CD4-positive, alpha-beta T cell treated with Interleukin-10 for 1 hour (primary cell): ENCODE measurements at regions not wholly inside any gene's neighbourhood (a gene's known extent, or its start where the extent isn't known, plus 50 kb on each side); places are given as distances from the start of the nearest gene placed in this dataset.

ENCODE experiments used
- DNase-seq: peaks from one replicate; pipeline ENCODE4 v3.0.0-alpha.2; 2020

DNA sequence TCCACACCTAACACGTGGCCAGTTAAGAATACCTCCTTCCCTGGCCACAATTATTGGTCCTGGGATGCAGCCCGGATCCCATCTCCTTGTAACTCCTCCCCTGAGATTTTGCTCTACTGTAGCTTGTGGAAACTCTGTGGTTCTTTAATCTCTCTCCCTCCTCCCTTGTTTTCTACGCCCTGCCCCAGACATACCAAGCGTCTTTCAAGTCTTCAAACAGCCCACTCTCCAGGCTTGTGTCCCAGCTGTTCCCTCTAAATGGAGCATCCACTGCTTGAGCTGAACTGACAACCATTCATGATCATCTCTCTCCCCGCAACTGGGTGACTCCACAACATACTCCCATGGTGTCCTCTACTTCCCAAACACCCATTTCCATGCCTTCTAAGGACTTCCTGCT is 111.6 kb downstream of the SIPA1L2 start:
- DNase-seq, result no peak

- DNase-seq, result no peak
Observed at GRCh38 chr1:232517204-232517603, 112.7 kb downstream of the SIPA1L2 start.

DNA sequence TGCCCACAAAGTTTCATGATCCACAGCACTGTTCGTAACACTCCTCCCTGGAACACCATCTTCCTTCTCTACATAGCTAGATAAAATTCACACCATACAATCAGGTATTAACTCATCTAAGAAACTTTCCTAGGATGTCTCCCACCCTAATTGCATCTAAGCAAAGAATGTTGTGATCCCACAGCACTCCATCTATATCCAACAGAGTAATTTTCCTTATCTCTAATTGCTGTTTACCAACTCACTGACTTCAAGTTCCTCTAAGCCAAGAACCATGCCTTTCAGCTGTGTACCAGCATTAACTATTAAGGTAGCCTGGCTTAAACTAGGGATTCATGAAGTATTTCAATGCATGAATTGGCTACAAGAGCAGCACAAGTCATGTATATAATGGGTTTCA is 114.2 kb downstream of the SIPA1L2 start:
- no peak for DNase-seq

GRCh38 chr1:232512712-232513111 is 117.2 kb downstream of the SIPA1L2 start:
- no peak for DNase-seq

DNA sequence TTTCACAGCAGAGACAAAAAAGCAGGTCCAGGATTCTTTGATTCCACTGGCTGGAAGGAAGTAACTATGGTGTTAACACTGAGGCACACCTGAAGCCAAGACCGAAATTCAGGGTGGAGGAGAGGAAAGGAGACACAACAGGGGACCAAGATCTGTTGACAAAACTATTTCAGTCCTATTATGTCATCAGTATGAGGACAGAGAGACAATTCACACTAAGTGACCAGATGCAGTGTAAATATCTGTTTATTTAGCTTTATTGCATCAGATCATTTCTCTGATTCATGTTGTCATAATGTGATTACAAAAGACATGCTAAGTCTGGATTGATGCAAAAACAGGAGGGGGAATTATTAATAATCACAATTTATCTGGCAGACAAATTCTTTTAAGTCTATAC is 118.8 kb downstream of the SIPA1L2 start:
- no peak for DNase-seq

- DNase-seq, result no peak
Observed at GRCh38 chr1:232510367-232511110, 119.4 kb downstream of the SIPA1L2 start.

GRCh38 chr1:232509570-232509969 is 120.4 kb downstream of the SIPA1L2 start:
- DNase-seq, result no peak

DNA sequence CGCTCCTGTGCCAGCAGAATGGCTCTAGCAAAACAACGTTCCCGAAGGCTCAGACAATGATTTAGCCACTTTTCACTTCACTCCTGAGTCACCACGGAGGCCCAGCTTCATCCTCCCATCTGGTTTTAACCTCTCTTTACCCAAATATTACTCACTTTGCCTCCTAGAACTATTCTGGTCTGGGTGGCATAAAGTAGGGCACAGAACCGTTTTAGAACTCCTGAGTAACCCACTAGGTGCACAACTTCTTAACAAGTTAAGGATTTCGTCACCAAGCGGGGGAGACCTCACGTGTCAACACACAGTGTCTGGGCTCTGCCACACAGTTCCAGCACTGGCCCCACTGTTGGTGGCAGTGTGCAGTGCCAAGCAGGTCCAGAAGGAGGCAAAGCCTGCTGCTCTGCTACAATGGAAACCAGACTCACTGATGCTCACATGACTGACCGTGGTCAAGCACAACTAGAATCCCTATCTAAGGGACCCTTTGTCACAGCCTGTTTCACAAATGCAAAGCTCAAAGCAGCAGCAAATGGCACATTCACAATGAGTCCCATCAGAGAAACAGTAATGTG is 121.7 kb downstream of the SIPA1L2 start:
- DNase-seq, result no peak

DNA sequence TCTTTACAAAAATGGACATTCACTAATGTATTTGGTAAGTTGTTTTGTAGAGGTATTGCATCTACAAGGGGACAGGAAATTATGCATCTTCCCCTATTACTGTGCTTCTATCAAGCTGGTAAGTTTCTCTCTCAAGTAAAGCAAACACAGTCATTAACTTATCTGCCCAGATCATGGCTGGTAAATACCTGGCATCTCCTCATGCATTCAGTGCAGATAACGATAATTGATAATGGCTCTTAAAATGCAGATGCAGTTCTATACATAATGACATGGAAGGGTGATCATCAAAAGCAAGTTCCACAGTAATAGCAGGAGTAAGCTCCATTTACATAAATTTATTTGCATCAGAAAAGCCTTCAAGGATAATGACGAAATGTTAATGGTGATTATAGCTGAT is 122.4 kb downstream of the SIPA1L2 start:
- DNase-seq, result no peak

DNA sequence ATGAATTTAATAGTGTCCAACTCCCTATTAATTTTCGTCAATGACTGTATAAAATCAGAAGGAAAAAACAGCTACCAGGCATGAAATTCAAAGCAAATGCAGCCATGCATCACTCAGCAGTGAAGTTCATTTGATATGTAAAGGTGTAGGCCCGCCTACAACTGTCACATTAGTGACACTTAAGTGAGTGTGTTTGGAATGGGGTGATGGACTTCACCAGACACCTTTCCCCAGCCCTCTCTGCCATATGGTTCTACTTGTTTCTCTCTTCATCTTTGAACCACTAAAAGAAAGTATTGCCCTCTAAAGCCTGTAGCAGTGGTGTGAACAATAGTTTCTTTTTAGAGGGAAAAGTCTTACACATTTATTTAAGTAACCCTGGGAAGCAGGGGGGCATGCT is 124.0 kb downstream of the SIPA1L2 start:
- DNase-seq, result no peak

DNA sequence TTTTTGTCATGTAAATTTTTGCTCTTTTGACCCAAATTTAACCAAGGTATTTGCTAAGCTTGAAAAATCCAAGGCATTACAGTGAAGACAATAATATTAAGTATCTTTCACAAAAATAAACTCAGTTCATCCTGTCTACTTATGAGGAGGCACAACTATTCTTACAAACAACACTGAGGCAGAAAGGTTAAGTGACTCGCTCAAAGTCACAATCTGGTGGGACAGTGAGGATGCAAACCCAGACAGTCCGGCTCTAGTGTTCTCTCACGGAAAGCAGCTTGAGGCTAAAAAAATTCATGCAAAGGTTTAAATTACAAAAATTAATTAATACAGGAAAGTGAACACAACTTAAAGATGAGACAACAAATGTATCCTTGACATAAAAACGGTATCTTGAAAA is 125.3 kb downstream of the SIPA1L2 start:
- DNase-seq, result no peak

GRCh38 chr1:232503497-232503896 is 126.4 kb downstream of the SIPA1L2 start:
- DNase-seq, result no peak

- no peak for DNase-seq
Observed at GRCh38 chr1:232501854-232502253, 128.1 kb downstream of the SIPA1L2 start.

DNA sequence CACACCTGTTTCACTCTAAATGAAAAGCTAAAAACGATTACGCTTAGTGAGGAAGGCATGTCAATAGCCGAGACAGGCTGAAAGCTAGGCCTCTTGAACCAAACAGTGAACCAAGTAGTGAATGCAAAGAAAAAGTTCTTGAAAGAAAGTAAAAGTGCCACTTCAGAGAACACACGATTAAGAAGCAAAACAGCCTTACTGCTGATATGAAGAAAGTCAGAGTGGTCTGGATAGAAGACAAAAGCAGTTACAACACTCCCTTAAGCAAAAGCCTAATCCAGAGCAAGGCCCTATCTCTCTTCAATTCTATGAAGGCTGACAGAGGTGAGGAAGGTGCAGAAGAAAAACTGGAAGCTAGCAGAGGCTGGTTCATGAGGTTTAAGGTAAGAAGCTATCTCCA is 130.7 kb downstream of the SIPA1L2 start:
- DNase-seq, result no peak

DNA sequence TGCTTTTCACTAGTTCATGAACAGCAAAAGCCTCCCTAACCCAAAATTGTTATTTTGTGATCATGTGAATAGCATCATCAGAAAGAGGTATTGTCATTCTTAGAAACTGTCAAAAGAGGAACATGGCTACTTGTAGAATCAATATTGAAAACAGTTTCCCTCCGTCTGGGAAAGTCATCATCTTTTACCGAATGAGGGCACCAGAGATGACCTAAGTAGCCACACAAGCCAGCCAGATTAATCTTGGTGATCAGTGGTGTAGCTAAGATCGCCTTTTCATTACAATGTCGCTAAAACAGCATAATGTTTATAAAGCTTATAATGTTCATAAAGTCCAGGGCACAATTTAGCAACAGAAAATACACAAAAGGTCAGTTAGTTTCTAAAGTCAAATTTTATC is 136.1 kb downstream of the SIPA1L2 start:
- no peak for DNase-seq

GRCh38 chr1:232489256-232489655 is 140.7 kb downstream of the SIPA1L2 start:
- DNase-seq, result no peak

GRCh38 chr1:232487236-232487635 is 142.7 kb downstream of the SIPA1L2 start:
- no peak for DNase-seq

- DNase-seq, result no peak
Observed at GRCh38 chr1:232486454-232487207, 143.3 kb downstream of the SIPA1L2 start.

DNA sequence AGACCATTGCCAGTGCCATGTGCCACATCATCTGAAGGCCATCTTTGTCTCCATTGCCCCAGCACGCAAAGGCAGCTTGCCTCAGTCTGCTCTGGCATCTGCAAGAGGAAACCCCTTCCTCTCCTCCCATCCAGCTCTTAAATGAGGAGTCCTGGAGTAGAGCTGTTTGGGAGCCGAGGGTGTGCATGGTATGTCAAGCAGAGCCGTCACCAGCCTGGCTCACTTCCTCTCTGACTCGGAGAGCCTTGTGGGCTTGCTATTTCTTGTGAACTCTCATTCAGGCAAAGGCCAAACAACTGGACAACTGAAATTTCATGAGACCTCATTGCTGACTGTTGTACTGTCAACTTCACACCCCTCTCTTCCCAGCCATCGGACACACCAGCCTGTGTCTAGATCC is 143.9 kb downstream of the SIPA1L2 start:
- DNase-seq, result no peak

- DNase-seq, result no peak
Observed at GRCh38 chr1:232484856-232485255, 145.1 kb downstream of the SIPA1L2 start.

DNA sequence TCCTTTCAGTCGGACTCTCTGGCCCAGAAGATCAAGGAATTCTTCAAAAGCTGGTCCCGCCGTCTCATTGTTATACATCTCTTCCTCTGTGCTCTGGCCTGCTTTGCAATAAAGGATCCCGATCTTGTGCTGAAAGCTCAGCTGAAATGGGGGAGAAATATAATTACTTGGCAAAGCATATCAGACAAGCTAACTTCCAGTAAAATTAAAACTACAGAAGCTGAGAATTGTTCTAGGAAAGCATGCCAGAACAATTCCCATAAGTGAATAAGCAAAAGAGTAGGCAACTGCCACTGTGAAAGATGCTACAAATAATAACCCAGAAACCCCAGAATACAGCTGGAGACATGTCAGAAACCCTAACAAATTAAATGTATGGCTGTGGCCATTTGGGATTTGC is 146.1 kb downstream of the SIPA1L2 start:
- no peak for DNase-seq

DNA sequence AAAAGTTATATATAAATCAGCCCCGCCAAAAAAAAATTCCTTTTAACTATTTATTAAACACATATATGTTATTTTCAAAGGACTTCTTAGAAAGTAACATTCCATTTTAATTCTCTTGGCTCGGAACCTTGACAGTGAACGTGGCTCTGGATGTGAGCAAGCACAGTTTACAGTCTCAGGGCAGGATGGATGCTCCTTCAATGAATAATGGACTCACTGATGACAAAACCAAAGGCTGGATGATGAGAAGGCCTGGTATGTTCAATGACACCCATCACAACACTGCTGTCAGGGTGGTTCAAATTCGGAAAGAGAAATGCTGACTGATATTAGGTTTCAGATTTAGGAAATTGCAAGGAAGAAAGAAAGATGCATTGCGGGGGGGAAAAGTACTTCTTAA is 148.8 kb downstream of the SIPA1L2 start:
- no peak for DNase-seq

DNA sequence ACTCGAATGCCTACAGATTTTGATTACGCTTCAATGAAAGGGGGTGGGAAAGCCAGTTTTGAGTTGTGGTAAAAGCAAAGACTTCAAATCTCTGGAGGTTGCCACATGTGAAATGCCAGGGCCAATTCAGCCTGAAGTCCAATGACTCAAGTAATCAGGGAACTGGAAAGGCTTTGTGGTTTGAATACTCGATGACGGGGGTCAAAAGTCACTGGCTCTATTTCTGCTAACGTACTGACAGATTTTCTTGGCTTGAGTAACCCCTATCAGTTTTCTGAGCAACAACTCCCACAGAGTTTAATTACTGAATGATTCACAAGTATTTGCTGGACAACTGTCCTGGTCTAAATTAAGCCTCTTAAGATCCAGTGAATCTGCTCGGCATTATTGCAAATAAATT is 152.2 kb downstream of the SIPA1L2 start:
- DNase-seq, result no peak

DNA sequence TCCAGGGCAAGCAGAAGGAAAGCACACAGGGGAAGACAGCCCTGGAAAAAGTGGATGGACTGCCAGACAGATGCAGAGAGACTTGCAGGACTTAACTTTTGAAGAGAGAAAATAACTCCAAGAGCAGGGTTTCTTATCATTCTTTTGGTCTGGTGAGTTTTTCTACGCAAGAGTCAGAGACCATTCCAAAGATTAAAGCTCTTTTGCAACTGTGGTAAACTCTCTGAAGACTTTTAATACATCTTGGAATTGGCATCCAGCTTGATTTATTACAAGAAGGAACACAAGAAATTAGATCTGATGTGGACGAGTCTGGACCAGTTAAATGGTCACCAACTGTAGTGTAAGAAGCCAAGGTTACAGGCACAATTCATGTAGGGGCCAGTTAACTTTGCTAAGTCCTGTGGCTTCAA is 153.4 kb downstream of the SIPA1L2 start:
- DNase-seq, result no peak
